HepG2 (cell line): ENCODE measurements at regions not wholly inside any gene's neighbourhood (a gene's known extent, or its start where the extent isn't known, plus 50 kb on each side); places are given as distances from the start of the nearest gene placed in this dataset.

Experiments
- ATAC-seq: fragments of 200-7000 bp; cut with Tn5 transposase; 3 replicates; pipeline ENCODE4 v1.9.1; 2020; ENCODE audit warnings: mild to moderate bottlenecking, moderate library complexity
- BruUV-seq: library from RNA; stranded (reverse); fragments of 400-500 nt; replicated peaks from 2 replicates; lab custom pipeline; 2021; lab: Mats Ljungman, UMichigan
- CTCF ChIA-PET: fragments of 300-600 bp; formaldehyde crosslinking; extraction: SDS; loops from one replicate; lab custom pipeline; 2021; ENCODE audit warnings: low total read pairs, inconsistent platforms, low intra/inter-chr PET ratio; lab: Yijun Ruan, JAX
- POLR2A ChIA-PET: fragments of 350-600 bp; sonication (Branson Sonifier 250); formaldehyde crosslinking; loops from one replicate; lab custom pipeline; 2020; ENCODE audit warnings: antibody characterized with exemption, inconsistent platforms; lab: Yijun Ruan, JAX
- DNase-seq: peaks from one replicate; pipeline ENCODE4 v3.0.0-alpha.2; 2015; ENCODE audit warnings: low spot score
- FAIRE-seq: peaks from 3 replicates; lab custom pipeline; 2011; peaks lifted over from hg19 to GRCh38; lab: Jason Lieb, UNC
- H2AFZ ChIP-seq: one replicate; pipeline ENCODE4 v1.6.1; 2011; ENCODE audit warnings: low read length, inconsistent platforms
- H3K27ac ChIP-seq: fragments of 300-600 bp; 3 replicates; pipeline ENCODE4 v1.8.0; 2011; ENCODE audit warnings: mixed run types, mild to moderate bottlenecking, mixed read lengths, low read length, inconsistent platforms; ENCODE audit not compliant: insufficient read depth; ENCODE audit errors: extremely low read length
- H3K27me3 ChIP-seq, 2 experiments: fragments of 200-600 bp in 1 of 2; 2 replicates in 1 of 2; 3 replicates in 1 of 2; pipeline versions ENCODE4 v1.6.0 to v1.8.0; 2011; ENCODE audit warnings: low read length in 2 of 2, mild to moderate bottlenecking in 2 of 2, moderate library complexity in 2 of 2, inconsistent platforms in 1 of 2; ENCODE audit not compliant: insufficient read depth in 2 of 2, control insufficient read depth in 1 of 2
- H3K36me3 ChIP-seq, 2 experiments: fragments of 200-600 bp in 1 of 2; replicated peaks in 1 of 2; 2 replicates in 1 of 2; 3 replicates in 1 of 2; pipeline versions ENCODE4 v1.5.1 to v1.8.0; 2011; ENCODE audit warnings: low read length in 2 of 2, inconsistent platforms in 1 of 2; ENCODE audit not compliant: insufficient read depth in 2 of 2, control insufficient read depth in 1 of 2
- H3K4me1 ChIP-seq: 2 replicates; pipeline ENCODE4 v1.5.1; 2012; ENCODE audit warnings: low read length, inconsistent platforms; ENCODE audit not compliant: insufficient read depth
- H3K4me2 ChIP-seq: 2 replicates; pipeline ENCODE4 v1.6.0; 2011; ENCODE audit warnings: low read depth, low read length, inconsistent platforms
- H3K4me3 ChIP-seq, 3 experiments: fragments of 200-600 bp in 1 of 3; sonication (generic), shearing (Covaris generic) in 1 of 3; replicated peaks in 1 of 3; 2 replicates each; pipeline ENCODE4 v1.5.1; 2011 to 2016; ENCODE audit warnings: low read length in 3 of 3, inconsistent platforms in 2 of 3, low read depth in 2 of 3, mild to moderate bottlenecking in 2 of 3, control low read depth in 1 of 3, mixed read lengths in 1 of 3; ENCODE audit not compliant: insufficient read depth in 1 of 3
- H3K79me2 ChIP-seq: one replicate; pipeline ENCODE4 v1.6.1; 2011; ENCODE audit warnings: low read length, inconsistent platforms; ENCODE audit not compliant: insufficient read depth
- H3K9ac ChIP-seq: 2 replicates; pipeline ENCODE4 v1.6.0; 2011; ENCODE audit warnings: mild to moderate bottlenecking, low read depth, low read length, inconsistent platforms; ENCODE audit not compliant: insufficient read depth
- H3K9me3 ChIP-seq: 2 replicates; pipeline ENCODE4 v1.5.1; 2012; ENCODE audit warnings: mild to moderate bottlenecking, low read length
- H4K20me1 ChIP-seq: 2 replicates; pipeline ENCODE4 v1.6.0; 2011; ENCODE audit warnings: inconsistent platforms, mild to moderate bottlenecking, low read length, moderate library complexity; ENCODE audit not compliant: insufficient read depth
- DPF2 ChIP-seq: sonication (generic); formaldehyde crosslinking; IDR thresholded peaks from 2 replicates; pipeline ENCODE4 v1.4.0; 2020; ENCODE audit warnings: mild to moderate bottlenecking, low read depth, missing genetic modification reagents, borderline replicate concordance
- MED1 ChIP-seq: sonication (generic); formaldehyde crosslinking; IDR thresholded peaks from 2 replicates; pipeline ENCODE4 v1.4.0; 2020; ENCODE audit warnings: missing genetic modification reagents
- MXD4 ChIP-seq: IDR thresholded peaks from 2 replicates; pipeline ENCODE4 v1.6.1; 2016; ENCODE audit warnings: mild to moderate bottlenecking, missing biosample characterization, missing genetic modification reagents
- NONO ChIP-seq, 2 experiments: fragments of 450-650 bp in 1 of 2; sonication (generic) in 1 of 2; formaldehyde crosslinking in 1 of 2; IDR thresholded peaks in 1 of 2; conservative IDR thresholded peaks in 1 of 2; 2 replicates each; pipeline versions ENCODE4 v1.6.1 to v1.8.0; 2017 to 2022; ENCODE audit warnings: mild to moderate bottlenecking in 1 of 2, missing genetic modification reagents in 1 of 2, moderate library complexity in 1 of 2
- PRMT3 ChIP-seq: sonication (generic); formaldehyde crosslinking; IDR thresholded peaks from 2 replicates; pipeline ENCODE4 v1.8.1; 2022; ENCODE audit warnings: low read depth, mild to moderate bottlenecking, moderate library complexity, missing genetic modification reagents, borderline replicate concordance
- ZNF121 ChIP-seq: sonication (generic); formaldehyde crosslinking; IDR thresholded peaks from 2 replicates; pipeline ENCODE4 v1.5.0; 2020; ENCODE audit warnings: mild to moderate bottlenecking, missing genetic modification reagents
- ZNF24 ChIP-seq: fragments of 450-650 bp; IDR thresholded peaks from 2 replicates; pipeline ENCODE4 v1.6.1; 2017; ENCODE audit warnings: antibody characterized with exemption, mild to moderate bottlenecking
- ZNF749 ChIP-seq: sonication (generic); formaldehyde crosslinking; IDR thresholded peaks from 2 replicates; pipeline ENCODE4 v1.8.0; 2022; ENCODE audit warnings: mild to moderate bottlenecking, missing genetic modification reagents, moderate library complexity, borderline replicate concordance
- WGBS: methylation state at CpG from one replicate; pipeline ENCODE4 v1.1.6; 2017; ENCODE audit warnings: low lambda C conversion rate; 5-methylcytosine and 5-hydroxymethylcytosine counted together
- in situ Hi-C: cut with HindIII; loops from 2 replicates; pipeline ENCODE4 v1.10.0; 2017; ENCODE audit warnings: low pct_unique_long_range_greater_than_20kb; ENCODE audit not compliant: extremely low pct_ligation_motif_present
- intact Hi-C: fragments of 100-400 bp; cut with micrococcal nuclease; formaldehyde crosslinking; loops from one replicate; pipeline ENCODE4 v1.10.0; 2022; ENCODE audit not compliant: unreplicated experiment

GRCh38 chr10:44043646-44044375 is 341.1 kb downstream of the CXCL12 start:
- POLR2A ChIA-PET = no interaction called here
- Histone ChIP-seq H3K27me3 (peaks cover 4 to 17% of the 10 kb centered on the region in 2 experiments; a peak in 2 of 5 replicates), H3K4me1 (no peaks in the 10 kb centered on the region), H3K4me2 (no peak overlapping the region), H3K4me3 (no peak overlapping the region), H2AFZ (no peak overlapping the region), H3K36me3 (no peaks in the 10 kb centered on the region), H3K79me2 (no peaks in the 10 kb centered on the region), H3K9ac (no peak overlapping the region), H3K9me3 (no peaks in the 10 kb centered on the region), H4K20me1 (no peaks in the 10 kb centered on the region), H3K27ac (no peak overlapping the region)
- DNase-seq (no peak), ATAC-seq (no peak), FAIRE-seq (no peak)
- no peak for TF ChIP-seq MED1
- no peak for TF ChIP-seq ZNF121
- TF ChIP-seq NONO (IDR thresholded peaks at IDR 0.05) = no peak
- TF ChIP-seq NONO (CRISPR knock-in tag; conservative IDR thresholded peaks at IDR 0.05) = no peak
- no peak for TF ChIP-seq PRMT3 (CRISPR knock-in tag)
- no peak for TF ChIP-seq ZNF24
- TF ChIP-seq ZNF749 (CRISPR knock-in tag) = no peak
- no peak for TF ChIP-seq MXD4 (CRISPR knock-in tag)
- TF ChIP-seq DPF2 (CRISPR knock-in tag) = no peak
- BruUV-seq = no TSS peak
- CTCF ChIA-PET = no interaction called here
- 60% methylated on average over 7 of the region's 14 CpGs for WGBS
- in situ Hi-C loops = no loop called here
- intact Hi-C loops = no loop called here
